ENCODE measurements at regions not wholly inside any gene's neighbourhood (a gene's known extent, or its start where the extent isn't known, plus 50 kb on each side); places are given as distances from the start of the nearest gene placed in this dataset.

GRCh38 chr7:66507764-66508296 is 120.9 kb upstream of the KCTD7 start:
- H3K9me3 ChIP-seq: no peaks in the 10 kb centered on the region
- no peak for TF ChIP-seq CTCF (IDR thresholded peaks at IDR 0.05)
- H3K27ac ChIP-seq: no peak overlapping the region
- H3K4me3 ChIP-seq: no peak overlapping the region
- no peaks in the 10 kb centered on the region for H3K36me3 ChIP-seq
- no peaks in the 10 kb centered on the region for H3K27me3 ChIP-seq (replicated peaks; ENCODE audit: insufficient read depth)
- no peak for DNase-seq (ENCODE audit: low spot score)
- no peak for ATAC-seq (ENCODE audit: insufficient number of reproducible peaks, low FRiP score, low read depth)
- peaks cover 0 to 12% of the 10 kb centered on the region in 2 donors for H3K4me1 ChIP-seq (ENCODE audit: control insufficient read depth in 1 of 2, low read depth in 2 of 2)

- ATAC-seq (ENCODE audit: insufficient number of reproducible peaks, low FRiP score, low read depth) (no peak), DNase-seq (ENCODE audit: low spot score) (no peak)
- Histone ChIP-seq H3K27me3 (replicated peaks; ENCODE audit: insufficient read depth) (no peaks in the 10 kb centered on the region), H3K36me3 (no peaks in the 10 kb centered on the region), H3K27ac (no peak overlapping the region), H3K4me3 (no peak overlapping the region), H3K9me3 (no peaks in the 10 kb centered on the region), H3K4me1 (ENCODE audit: control insufficient read depth in 1 of 2, low read depth in 2 of 2) (peaks cover 0 to 12% of the 10 kb centered on the region in 2 donors)
- no peak for TF ChIP-seq CTCF (IDR thresholded peaks at IDR 0.05)
Observed at GRCh38 chr7:66508431-66508830, 120.2 kb upstream of the KCTD7 start.

GRCh38 chr7:66514050-66514449 is 114.6 kb upstream of the KCTD7 start:
- no peak for TF ChIP-seq CTCF (IDR thresholded peaks at IDR 0.05)
- Histone ChIP-seq H3K4me3 (no peak overlapping the region), H3K9me3 (no peaks in the 10 kb centered on the region), H3K4me1 (ENCODE audit: control insufficient read depth in 1 of 2, low read depth in 2 of 2) (no peaks in the 10 kb centered on the region), H3K27me3 (replicated peaks; ENCODE audit: insufficient read depth) (no peaks in the 10 kb centered on the region), H3K27ac (no peak overlapping the region), H3K36me3 (no peaks in the 10 kb centered on the region)
- ATAC-seq (ENCODE audit: insufficient number of reproducible peaks, low FRiP score, low read depth): no peak
- DNase-seq (ENCODE audit: low spot score): no peak

- no peak for TF ChIP-seq CTCF (IDR thresholded peaks at IDR 0.05)
- H3K9me3 ChIP-seq: no peaks in the 10 kb centered on the region
- no peak overlapping the region for H3K27ac ChIP-seq
- ATAC-seq (ENCODE audit: insufficient number of reproducible peaks, low FRiP score, low read depth) (no peak), DNase-seq (ENCODE audit: low spot score) (no peak)
- H3K4me3 ChIP-seq: no peak overlapping the region
- no peaks in the 10 kb centered on the region for H3K4me1 ChIP-seq (ENCODE audit: control insufficient read depth in 1 of 2, low read depth in 2 of 2)
- no peaks in the 10 kb centered on the region for H3K36me3 ChIP-seq
- H3K27me3 ChIP-seq (replicated peaks; ENCODE audit: insufficient read depth): no peaks in the 10 kb centered on the region
Observed at GRCh38 chr7:66517212-66517909, 111.3 kb upstream of the KCTD7 start.

GRCh38 chr7:66518151-66518691 is 110.5 kb upstream of the KCTD7 start:
- H3K4me3 ChIP-seq: no peak overlapping the region
- no peaks in the 10 kb centered on the region for H3K36me3 ChIP-seq
- no peak for TF ChIP-seq CTCF (IDR thresholded peaks at IDR 0.05)
- DNase-seq (ENCODE audit: low spot score) (no peak), ATAC-seq (ENCODE audit: insufficient number of reproducible peaks, low FRiP score, low read depth) (no peak)
- H3K9me3 ChIP-seq: no peaks in the 10 kb centered on the region
- H3K4me1 ChIP-seq (ENCODE audit: control insufficient read depth in 1 of 2, low read depth in 2 of 2): no peaks in the 10 kb centered on the region
- H3K27me3 ChIP-seq (replicated peaks; ENCODE audit: insufficient read depth): no peaks in the 10 kb centered on the region
- no peak overlapping the region for H3K27ac ChIP-seq

Data from thoracic aorta (tissue), 2 donors.